ENCODE measurements at regions not wholly inside any gene's neighbourhood (a gene's known extent, or its start where the extent isn't known, plus 50 kb on each side); places are given as distances from the start of the nearest gene placed in this dataset.

- TF ChIP-seq POLR2A (IDR thresholded peaks at IDR 0.05), result no peak
- TF ChIP-seq, protein P1, sequence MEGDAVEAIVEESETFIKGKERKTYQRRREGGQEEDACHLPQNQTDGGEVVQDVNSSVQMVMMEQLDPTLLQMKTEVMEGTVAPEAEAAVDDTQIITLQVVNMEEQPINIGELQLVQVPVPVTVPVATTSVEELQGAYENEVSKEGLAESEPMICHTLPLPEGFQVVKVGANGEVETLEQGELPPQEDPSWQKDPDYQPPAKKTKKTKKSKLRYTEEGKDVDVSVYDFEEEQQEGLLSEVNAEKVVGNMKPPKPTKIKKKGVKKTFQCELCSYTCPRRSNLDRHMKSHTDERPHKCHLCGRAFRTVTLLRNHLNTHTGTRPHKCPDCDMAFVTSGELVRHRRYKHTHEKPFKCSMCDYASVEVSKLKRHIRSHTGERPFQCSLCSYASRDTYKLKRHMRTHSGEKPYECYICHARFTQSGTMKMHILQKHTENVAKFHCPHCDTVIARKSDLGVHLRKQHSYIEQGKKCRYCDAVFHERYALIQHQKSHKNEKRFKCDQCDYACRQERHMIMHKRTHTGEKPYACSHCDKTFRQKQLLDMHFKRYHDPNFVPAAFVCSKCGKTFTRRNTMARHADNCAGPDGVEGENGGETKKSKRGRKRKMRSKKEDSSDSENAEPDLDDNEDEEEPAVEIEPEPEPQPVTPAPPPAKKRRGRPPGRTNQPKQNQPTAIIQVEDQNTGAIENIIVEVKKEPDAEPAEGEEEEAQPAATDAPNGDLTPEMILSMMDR (IDR thresholded peaks at IDR 0.05), result no peak
- no peak for TF ChIP-seq EP300 (IDR thresholded peaks at IDR 0.05; ENCODE audit: low read depth)
- no peak for TF ChIP-seq POLR2AphosphoS5 (IDR thresholded peaks at IDR 0.05)
These were observed 266.7 kb downstream of the SPRY2 start for GRCh38 chr13:80074143-80074752.

All from transverse colon (tissue), 4 donors.